PFSK-1 (cell line): ENCODE measurements at regions not wholly inside any gene's neighbourhood (a gene's known extent, or its start where the extent isn't known, plus 50 kb on each side); places are given as distances from the start of the nearest gene placed in this dataset.

ENCODE experiments used
- FOXP2 ChIP-seq: optimal IDR thresholded peaks from 2 replicates; pipeline ENCODE3; 2011; ENCODE audit warnings: borderline replicate concordance, control low read depth, inconsistent platforms; ENCODE audit not compliant: insufficient read depth; ENCODE audit errors: extremely low read length, extremely low read depth
- POLR2AphosphoS5 ChIP-seq: IDR thresholded peaks from 2 replicates; pipeline ENCODE4 v1.6.1; 2012; ENCODE audit warnings: low read depth, mild to moderate bottlenecking, control low read depth, low read length, moderate library complexity
- SIN3A ChIP-seq: IDR thresholded peaks from 2 replicates; pipeline ENCODE4 v1.6.1; 2012; ENCODE audit warnings: mild to moderate bottlenecking, low read length, moderate library complexity, borderline replicate concordance; ENCODE audit not compliant: insufficient read depth
- TAF1 ChIP-seq: IDR thresholded peaks from 2 replicates; pipeline ENCODE4 v1.6.1; 2012; ENCODE audit warnings: low read length, control low read depth, borderline replicate concordance; ENCODE audit not compliant: insufficient read depth
- TF ChIP-seq, protein P1 (sequence below), 2 experiments: IDR thresholded peaks; 2 replicates each; pipeline versions ENCODE4 v1.6.1 to v1.8.0; 2011 to 2012; ENCODE audit warnings: low read depth in 2 of 2, low read length in 2 of 2, control low read depth in 1 of 2, inconsistent platforms in 1 of 2, mild to moderate bottlenecking in 1 of 2, moderate library complexity in 1 of 2; ENCODE audit not compliant: insufficient read depth in 1 of 2

DNA sequence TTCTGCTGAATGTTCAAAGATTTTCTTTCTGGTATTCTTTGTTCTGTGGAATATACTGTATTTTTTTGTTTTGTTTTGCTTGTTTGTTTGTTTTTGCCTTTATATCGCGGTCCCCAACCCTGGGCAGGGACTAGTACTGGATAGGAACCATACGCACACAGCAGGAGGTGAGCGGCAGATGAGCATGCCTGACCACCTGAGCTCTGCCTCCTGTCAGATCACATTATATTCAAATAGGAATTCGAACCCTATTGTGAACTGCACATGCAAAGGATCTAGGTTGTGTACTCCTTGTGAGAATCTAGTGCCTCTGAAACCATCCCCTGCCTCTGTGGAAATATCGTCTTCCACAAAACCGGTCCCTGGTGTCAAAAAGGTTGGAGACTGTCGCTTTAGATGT is 83.3 kb upstream of the ANO3 start:
- TF ChIP-seq TAF1 (no peak), POLR2AphosphoS5 (no peak), SIN3A (no peak), FOXP2 (no peak)
- TF ChIP-seq, protein P1, sequence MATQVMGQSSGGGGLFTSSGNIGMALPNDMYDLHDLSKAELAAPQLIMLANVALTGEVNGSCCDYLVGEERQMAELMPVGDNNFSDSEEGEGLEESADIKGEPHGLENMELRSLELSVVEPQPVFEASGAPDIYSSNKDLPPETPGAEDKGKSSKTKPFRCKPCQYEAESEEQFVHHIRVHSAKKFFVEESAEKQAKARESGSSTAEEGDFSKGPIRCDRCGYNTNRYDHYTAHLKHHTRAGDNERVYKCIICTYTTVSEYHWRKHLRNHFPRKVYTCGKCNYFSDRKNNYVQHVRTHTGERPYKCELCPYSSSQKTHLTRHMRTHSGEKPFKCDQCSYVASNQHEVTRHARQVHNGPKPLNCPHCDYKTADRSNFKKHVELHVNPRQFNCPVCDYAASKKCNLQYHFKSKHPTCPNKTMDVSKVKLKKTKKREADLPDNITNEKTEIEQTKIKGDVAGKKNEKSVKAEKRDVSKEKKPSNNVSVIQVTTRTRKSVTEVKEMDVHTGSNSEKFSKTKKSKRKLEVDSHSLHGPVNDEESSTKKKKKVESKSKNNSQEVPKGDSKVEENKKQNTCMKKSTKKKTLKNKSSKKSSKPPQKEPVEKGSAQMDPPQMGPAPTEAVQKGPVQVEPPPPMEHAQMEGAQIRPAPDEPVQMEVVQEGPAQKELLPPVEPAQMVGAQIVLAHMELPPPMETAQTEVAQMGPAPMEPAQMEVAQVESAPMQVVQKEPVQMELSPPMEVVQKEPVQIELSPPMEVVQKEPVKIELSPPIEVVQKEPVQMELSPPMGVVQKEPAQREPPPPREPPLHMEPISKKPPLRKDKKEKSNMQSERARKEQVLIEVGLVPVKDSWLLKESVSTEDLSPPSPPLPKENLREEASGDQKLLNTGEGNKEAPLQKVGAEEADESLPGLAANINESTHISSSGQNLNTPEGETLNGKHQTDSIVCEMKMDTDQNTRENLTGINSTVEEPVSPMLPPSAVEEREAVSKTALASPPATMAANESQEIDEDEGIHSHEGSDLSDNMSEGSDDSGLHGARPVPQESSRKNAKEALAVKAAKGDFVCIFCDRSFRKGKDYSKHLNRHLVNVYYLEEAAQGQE (IDR thresholded peaks at IDR 0.05; ENCODE audit: insufficient read depth in 1 of 2, low read depth in 2 of 2, low read length in 2 of 2), result no peak

DNA sequence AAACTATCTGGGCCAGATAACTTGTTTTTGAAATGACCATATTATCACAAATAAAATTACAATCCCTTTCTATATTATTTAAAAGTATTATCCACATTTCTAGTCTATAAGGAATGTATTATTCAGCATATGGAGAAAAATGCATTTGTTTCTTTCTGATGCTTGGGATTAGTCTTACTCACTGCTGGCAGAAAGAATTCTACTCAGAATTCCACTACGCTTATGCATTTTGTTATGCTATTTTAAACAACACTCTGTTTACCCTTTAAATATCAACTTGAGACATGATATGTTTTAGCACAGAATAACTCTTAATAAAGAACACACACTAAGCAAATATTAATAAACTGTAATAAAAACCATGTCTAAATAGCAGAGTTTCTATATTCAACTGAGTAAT is 77.6 kb upstream of the ANO3 start:
- no peak for TF ChIP-seq POLR2AphosphoS5
- no peak for TF ChIP-seq SIN3A
- no peak for TF ChIP-seq FOXP2
- TF ChIP-seq TAF1, result no peak
- TF ChIP-seq, protein P1 (IDR thresholded peaks at IDR 0.05; ENCODE audit: insufficient read depth in 1 of 2, low read depth in 2 of 2, low read length in 2 of 2), result no peak

- no peak for TF ChIP-seq FOXP2
- TF ChIP-seq, protein P1 (IDR thresholded peaks at IDR 0.05; ENCODE audit: insufficient read depth in 1 of 2, low read depth in 2 of 2, low read length in 2 of 2), result no peak
- TF ChIP-seq TAF1, result no peak
- no peak for TF ChIP-seq SIN3A
- TF ChIP-seq POLR2AphosphoS5, result no peak
Measured at GRCh38 chr11:26263769-26264168, 68.2 kb upstream of the ANO3 start.

GRCh38 chr11:26264266-26264665 is 67.7 kb upstream of the ANO3 start:
- no peak for TF ChIP-seq TAF1
- TF ChIP-seq SIN3A, result no peak
- TF ChIP-seq POLR2AphosphoS5, result no peak
- no peak for TF ChIP-seq FOXP2
- TF ChIP-seq, protein P1 (IDR thresholded peaks at IDR 0.05; ENCODE audit: insufficient read depth in 1 of 2, low read depth in 2 of 2, low read length in 2 of 2), result no peak

- TF ChIP-seq, protein P1 (IDR thresholded peaks at IDR 0.05; ENCODE audit: insufficient read depth in 1 of 2, low read depth in 2 of 2, low read length in 2 of 2), result no peak
- TF ChIP-seq TAF1 (no peak), SIN3A (no peak), POLR2AphosphoS5 (no peak), FOXP2 (no peak)
Measured at GRCh38 chr11:26268980-26269660, 62.8 kb upstream of the ANO3 start.
